IMR-90 (cell line): ENCODE measurements at regions not wholly inside any gene's neighbourhood (a gene's known extent, or its start where the extent isn't known, plus 50 kb on each side); places are given as distances from the start of the nearest gene placed in this dataset.

Experiments used
- ATAC-seq: fragments of 200-7000 bp; cut with Tn5 transposase; 2 replicates; pipeline ENCODE4 v1.9.1; 2020; ENCODE audit warnings: low read depth, mild to moderate bottlenecking, moderate library complexity
- BruUV-seq: library from RNA; stranded (reverse); fragments of 400-500 nt; replicated peaks from 2 replicates; lab custom pipeline; 2021; lab: Mats Ljungman, UMichigan
- CTCF ChIA-PET: fragments of 300-600 bp; formaldehyde crosslinking; extraction: SDS; loops from one replicate; lab custom pipeline; 2021; ENCODE audit warnings: antibody characterized with exemption; lab: Yijun Ruan, JAX
- POLR2A ChIA-PET: fragments of 300-600 bp; sonication (Branson Sonifier 250); formaldehyde crosslinking; loops from one replicate; lab custom pipeline; 2022; ENCODE audit warnings: antibody characterized with exemption; ENCODE audit not compliant: unreplicated experiment; lab: Charles Lee
- DNase-seq: peaks from one replicate; pipeline ENCODE4 v3.0.0; 2013
- H2AFZ ChIP-seq: replicated peaks from 2 replicates; pipeline ENCODE3; 2013; ENCODE audit warnings: low read length, mild to moderate bottlenecking; ENCODE audit not compliant: poor library complexity
- H2AK5ac ChIP-seq: 2 replicates; pipeline ENCODE4 v1.6.1; 2013; ENCODE audit warnings: low read depth, low read length, inconsistent platforms
- H2AK9ac ChIP-seq: replicated peaks from 2 replicates; pipeline ENCODE3; 2013; ENCODE audit warnings: mild to moderate bottlenecking, low read depth, low read length, moderate library complexity; ENCODE audit not compliant: poor library complexity
- H2BK120ac ChIP-seq: 2 replicates; pipeline ENCODE4 v1.6.1; 2013; ENCODE audit warnings: low read depth, low read length, inconsistent platforms
- H2BK15ac ChIP-seq: 3 replicates; pipeline ENCODE4 v1.6.1; 2013; ENCODE audit warnings: low read depth, low read length, inconsistent platforms
- H2BK20ac ChIP-seq: 2 replicates; pipeline ENCODE4 v1.6.1; 2013; ENCODE audit warnings: low read depth, mild to moderate bottlenecking, inconsistent platforms, low read length, moderate library complexity
- H2BK5ac ChIP-seq: 2 replicates; pipeline ENCODE4 v1.6.1; 2013; ENCODE audit warnings: mild to moderate bottlenecking, low read depth, low read length, inconsistent platforms; ENCODE audit not compliant: poor library complexity, severe bottlenecking
- H3K14ac ChIP-seq: replicated peaks from 2 replicates; pipeline ENCODE4 v1.6.1; 2013; ENCODE audit warnings: low read depth, low read length, inconsistent platforms
- H3K18ac ChIP-seq: 2 replicates; pipeline ENCODE4 v1.6.1; 2013; ENCODE audit warnings: low read depth, low read length, control low read depth
- H3K23ac ChIP-seq: 2 replicates; pipeline ENCODE4 v1.6.1; 2013; ENCODE audit warnings: low read depth, low read length, inconsistent platforms
- H3K27ac ChIP-seq: 2 replicates; pipeline ENCODE4 v1.5.1; 2013; ENCODE audit warnings: mild to moderate bottlenecking, control low read depth, low read length; ENCODE audit not compliant: insufficient read depth
- H3K27me3 ChIP-seq: 2 replicates; pipeline ENCODE4 v1.6.1; 2013; ENCODE audit warnings: low read length; ENCODE audit not compliant: control insufficient read depth, insufficient read depth
- H3K36me3 ChIP-seq: 2 replicates; pipeline ENCODE4 v1.6.1; 2013; ENCODE audit warnings: low read length, mixed read lengths; ENCODE audit not compliant: control insufficient read depth, insufficient read depth
- H3K4ac ChIP-seq: 2 replicates; pipeline ENCODE4 v1.6.1; 2013; ENCODE audit warnings: low read depth, low read length, inconsistent platforms
- H3K4me1 ChIP-seq: 2 replicates; pipeline ENCODE4 v1.6.1; 2013; ENCODE audit warnings: low read length, mixed read lengths; ENCODE audit not compliant: control insufficient read depth, insufficient read depth
- H3K4me2 ChIP-seq: 2 replicates; pipeline ENCODE4 v1.6.1; 2013; ENCODE audit warnings: low read depth, mild to moderate bottlenecking, control low read depth, low read length, moderate library complexity
- H3K4me3 ChIP-seq: 2 replicates; pipeline ENCODE4 v1.5.1; 2013; ENCODE audit warnings: low read depth, mild to moderate bottlenecking, control low read depth, low read length, moderate library complexity; ENCODE audit not compliant: insufficient read depth
- H3K56ac ChIP-seq: 2 replicates; pipeline ENCODE4 v1.6.1; 2013; ENCODE audit warnings: low read length, inconsistent platforms; ENCODE audit not compliant: insufficient read depth; ENCODE audit errors: extremely low read depth
- H3K79me1 ChIP-seq, 2 experiments: 2 replicates each; pipeline ENCODE4 v1.6.1; 2013; ENCODE audit warnings: low read length in 2 of 2, inconsistent platforms in 1 of 2, low read depth in 1 of 2
- H3K9ac ChIP-seq: 2 replicates; pipeline ENCODE4 v1.6.1; 2013; ENCODE audit warnings: low read depth, low read length, control low read depth
- H3K9me1 ChIP-seq: 2 replicates; pipeline ENCODE4 v1.6.1; 2013; ENCODE audit warnings: low read length, inconsistent platforms; ENCODE audit not compliant: insufficient read depth
- H3K9me3 ChIP-seq: 2 replicates; pipeline ENCODE4 v1.6.1; 2013; ENCODE audit warnings: low read length; ENCODE audit not compliant: control insufficient read depth, insufficient read depth
- H4K20me1 ChIP-seq: 2 replicates; pipeline ENCODE4 v1.6.1; 2013; ENCODE audit warnings: low read length, inconsistent platforms; ENCODE audit not compliant: insufficient read depth
- H4K5ac ChIP-seq: 2 replicates; pipeline ENCODE4 v1.6.1; 2013; ENCODE audit warnings: mild to moderate bottlenecking, low read depth, low read length, control low read depth
- H4K8ac ChIP-seq, 2 experiments: 2 replicates each; pipeline ENCODE4 v1.6.1; 2013; ENCODE audit warnings: low read depth in 2 of 2, low read length in 2 of 2, control low read depth in 1 of 2, inconsistent platforms in 1 of 2
- H4K91ac ChIP-seq: 2 replicates; pipeline ENCODE4 v1.6.1; 2013; ENCODE audit warnings: low read depth, low read length, inconsistent platforms; ENCODE audit not compliant: insufficient read depth
- BHLHE40 ChIP-seq: fragments of 150-350 bp; IDR thresholded peaks from 2 replicates; pipeline ENCODE4 v1.6.1; 2016; ENCODE audit warnings: mild to moderate bottlenecking, low read depth, low read length
- CEBPB ChIP-seq: IDR thresholded peaks from 2 replicates; pipeline ENCODE4 v1.6.1; 2012; ENCODE audit warnings: low read depth, low read length, improper control_type of control experiment
- CHD1 ChIP-seq: IDR thresholded peaks from 2 replicates; pipeline ENCODE4 v1.6.1; 2012; ENCODE audit warnings: low read depth, low read length, improper control_type of control experiment
- FOS ChIP-seq: fragments of 150-350 bp; IDR thresholded peaks from 2 replicates; pipeline ENCODE4 v1.6.1; 2016; ENCODE audit warnings: low read depth, low read length
- MAFK ChIP-seq: IDR thresholded peaks from 2 replicates; pipeline ENCODE4 v1.6.1; 2012; ENCODE audit warnings: low read depth, low read length, improper control_type of control experiment
- MAZ ChIP-seq: IDR thresholded peaks from 2 replicates; pipeline ENCODE4 v1.6.1; 2012; ENCODE audit warnings: low read depth, mild to moderate bottlenecking, low read length, improper control_type of control experiment, moderate library complexity, borderline replicate concordance
- MXI1 ChIP-seq: IDR thresholded peaks from 2 replicates; pipeline ENCODE4 v1.6.1; 2012; ENCODE audit warnings: low read depth, mild to moderate bottlenecking, low read length, moderate library complexity, borderline replicate concordance
- NFE2L2 ChIP-seq: fragments of 150-350 bp; IDR thresholded peaks from 2 replicates; pipeline ENCODE4 v1.6.1; 2016; ENCODE audit warnings: low read depth, mild to moderate bottlenecking, low read length
- POLR2A ChIP-seq: IDR thresholded peaks from 2 replicates; pipeline ENCODE4 v1.6.1; 2012; ENCODE audit warnings: mild to moderate bottlenecking, low read depth, low read length
- RAD21 ChIP-seq: IDR thresholded peaks from 2 replicates; pipeline ENCODE4 v1.6.1; 2012; ENCODE audit warnings: low read length, improper control_type of control experiment
- RCOR1 ChIP-seq: IDR thresholded peaks from 2 replicates; pipeline ENCODE4 v1.6.1; 2012; ENCODE audit warnings: mild to moderate bottlenecking, low read length, improper control_type of control experiment; ENCODE audit not compliant: insufficient replicate concordance
- RFX5 ChIP-seq: IDR thresholded peaks from 2 replicates; pipeline ENCODE4 v1.8.0; 2012; ENCODE audit warnings: low read depth, mild to moderate bottlenecking, low read length, moderate library complexity
- SMC3 ChIP-seq: fragments of 150-350 bp; IDR thresholded peaks from 2 replicates; pipeline ENCODE4 v1.6.1; 2016; ENCODE audit warnings: low read depth, mild to moderate bottlenecking, antibody characterized with exemption, low read length, moderate library complexity
- WGBS, 2 experiments: methylation state at CpG; one replicate each; pipeline versions ENCODE4 v1.1.5 to v1.1.7; 2013; ENCODE audit warnings: missing lambda C conversion rate in 2 of 2; ENCODE audit not compliant: insufficient read length in 1 of 2; ENCODE audit errors: extremely low coverage in 2 of 2; 5-methylcytosine and 5-hydroxymethylcytosine counted together
- dilution Hi-C: fragments of 300-500 bp; cut with HindIII; formaldehyde crosslinking; loops from one replicate; pipeline ENCODE4 v1.14.3; 2018; ENCODE audit warnings: low sequenced_read_pairs; ENCODE audit not compliant: unreplicated experiment
- in situ Hi-C: fragments of 300-500 bp; cut with MboI; formaldehyde crosslinking; loops from 3 replicates; pipeline ENCODE4 v1.14.3; 2019; ENCODE audit warnings: low sequenced_read_pairs, inconsistent platforms, mixed read lengths
- intact Hi-C: fragments of 100-400 bp; cut with micrococcal nuclease; formaldehyde crosslinking; loops from 2 replicates; pipeline ENCODE4 v1.10.0; 2022
- TF ChIP-seq, protein P1 (sequence below): conservative IDR thresholded peaks from 2 replicates; pipeline ENCODE4 v1.5.1; 2012; ENCODE audit warnings: mild to moderate bottlenecking, low read depth, low read length, improper control_type of control experiment
- TF ChIP-seq, protein P2 (sequence below): fragments of 150-350 bp; IDR thresholded peaks from 2 replicates; pipeline ENCODE4 v1.6.1; 2017; ENCODE audit warnings: mild to moderate bottlenecking, antibody characterized with exemption, low read length, low read depth
- TF ChIP-seq, protein P3 (sequence below): fragments of 150-350 bp; IDR thresholded peaks from 2 replicates; pipeline ENCODE4 v1.6.1; 2016; ENCODE audit warnings: low read depth, mild to moderate bottlenecking, low read length, moderate library complexity, borderline replicate concordance

DNA sequence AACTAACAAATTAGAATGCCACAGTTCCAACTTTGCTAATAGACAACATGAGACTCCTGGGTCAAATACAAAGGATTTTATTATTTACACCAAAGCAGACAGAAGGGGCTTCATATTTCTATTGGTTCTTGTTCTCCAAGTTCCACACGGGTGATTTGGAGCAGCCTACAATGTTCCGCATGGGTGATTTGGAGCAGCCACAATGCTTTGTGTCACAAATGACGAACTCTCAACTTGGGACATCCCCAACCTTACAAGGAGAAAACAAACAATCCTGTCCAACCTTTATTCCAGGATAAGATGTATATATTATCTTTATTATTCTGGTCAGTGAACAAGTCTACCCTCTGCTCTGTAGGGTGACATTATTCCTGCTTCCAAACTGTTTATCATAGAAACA lies 694.3 kb upstream of the MGAT4C start:
- H2AK9ac ChIP-seq, result no peak overlapping the region
- no TSS peak for BruUV-seq
- H3K14ac ChIP-seq, result no peak overlapping the region
- ATAC-seq (no peak), DNase-seq (no peak)
- H2BK15ac ChIP-seq, result no peak overlapping the region
- H3K4me3 ChIP-seq, result no peak overlapping the region
- H3K9me1 ChIP-seq, result no peaks in the 10 kb centered on the region
- H3K9me3 ChIP-seq, result no peaks in the 10 kb centered on the region
- CTCF ChIA-PET, result no interaction called here
- no peak overlapping the region for H3K27ac ChIP-seq
- TF ChIP-seq MAZ, result no peak
- TF ChIP-seq BHLHE40, result no peak
- TF ChIP-seq RAD21, result no peak
- TF ChIP-seq FOS, result no peak
- no peak for TF ChIP-seq NFE2L2
- no peak for TF ChIP-seq CHD1
- no peak for TF ChIP-seq MXI1
- TF ChIP-seq, protein P1, sequence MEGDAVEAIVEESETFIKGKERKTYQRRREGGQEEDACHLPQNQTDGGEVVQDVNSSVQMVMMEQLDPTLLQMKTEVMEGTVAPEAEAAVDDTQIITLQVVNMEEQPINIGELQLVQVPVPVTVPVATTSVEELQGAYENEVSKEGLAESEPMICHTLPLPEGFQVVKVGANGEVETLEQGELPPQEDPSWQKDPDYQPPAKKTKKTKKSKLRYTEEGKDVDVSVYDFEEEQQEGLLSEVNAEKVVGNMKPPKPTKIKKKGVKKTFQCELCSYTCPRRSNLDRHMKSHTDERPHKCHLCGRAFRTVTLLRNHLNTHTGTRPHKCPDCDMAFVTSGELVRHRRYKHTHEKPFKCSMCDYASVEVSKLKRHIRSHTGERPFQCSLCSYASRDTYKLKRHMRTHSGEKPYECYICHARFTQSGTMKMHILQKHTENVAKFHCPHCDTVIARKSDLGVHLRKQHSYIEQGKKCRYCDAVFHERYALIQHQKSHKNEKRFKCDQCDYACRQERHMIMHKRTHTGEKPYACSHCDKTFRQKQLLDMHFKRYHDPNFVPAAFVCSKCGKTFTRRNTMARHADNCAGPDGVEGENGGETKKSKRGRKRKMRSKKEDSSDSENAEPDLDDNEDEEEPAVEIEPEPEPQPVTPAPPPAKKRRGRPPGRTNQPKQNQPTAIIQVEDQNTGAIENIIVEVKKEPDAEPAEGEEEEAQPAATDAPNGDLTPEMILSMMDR, result no peak
- TF ChIP-seq, protein P2, sequence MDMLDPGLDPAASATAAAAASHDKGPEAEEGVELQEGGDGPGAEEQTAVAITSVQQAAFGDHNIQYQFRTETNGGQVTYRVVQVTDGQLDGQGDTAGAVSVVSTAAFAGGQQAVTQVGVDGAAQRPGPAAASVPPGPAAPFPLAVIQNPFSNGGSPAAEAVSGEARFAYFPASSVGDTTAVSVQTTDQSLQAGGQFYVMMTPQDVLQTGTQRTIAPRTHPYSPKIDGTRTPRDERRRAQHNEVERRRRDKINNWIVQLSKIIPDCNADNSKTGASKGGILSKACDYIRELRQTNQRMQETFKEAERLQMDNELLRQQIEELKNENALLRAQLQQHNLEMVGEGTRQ, result no peak
- TF ChIP-seq CEBPB, result no peak
- TF ChIP-seq POLR2A, result no peak
- TF ChIP-seq, protein P3, sequence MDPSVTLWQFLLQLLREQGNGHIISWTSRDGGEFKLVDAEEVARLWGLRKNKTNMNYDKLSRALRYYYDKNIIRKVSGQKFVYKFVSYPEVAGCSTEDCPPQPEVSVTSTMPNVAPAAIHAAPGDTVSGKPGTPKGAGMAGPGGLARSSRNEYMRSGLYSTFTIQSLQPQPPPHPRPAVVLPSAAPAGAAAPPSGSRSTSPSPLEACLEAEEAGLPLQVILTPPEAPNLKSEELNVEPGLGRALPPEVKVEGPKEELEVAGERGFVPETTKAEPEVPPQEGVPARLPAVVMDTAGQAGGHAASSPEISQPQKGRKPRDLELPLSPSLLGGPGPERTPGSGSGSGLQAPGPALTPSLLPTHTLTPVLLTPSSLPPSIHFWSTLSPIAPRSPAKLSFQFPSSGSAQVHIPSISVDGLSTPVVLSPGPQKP, result no peak
- no peak for TF ChIP-seq RFX5
- no peak for TF ChIP-seq RCOR1
- no peak for TF ChIP-seq MAFK
- no peak for TF ChIP-seq SMC3
- H3K36me3 ChIP-seq, result no peaks in the 10 kb centered on the region
- intact Hi-C loops (no loop called here), dilution Hi-C loops (no loop called here), in situ Hi-C loops (loop anchor here (25.0 kb wide), 1 partner anchor 912 kb away; no protein-coding TSS in a partner anchor)
- no peaks in the 10 kb centered on the region for H3K27me3 ChIP-seq
- no peak overlapping the region for H3K4ac ChIP-seq
- no peak overlapping the region for H2BK20ac ChIP-seq
- H2AK5ac ChIP-seq, result no peak overlapping the region
- no peak overlapping the region for H3K9ac ChIP-seq
- no peak overlapping the region for H3K18ac ChIP-seq
- H3K4me1 ChIP-seq, result no peaks in the 10 kb centered on the region
- no CpG with 5 or more reads among the region's 3 CpGs for WGBS, 2 experiments
- no peak overlapping the region for H2BK120ac ChIP-seq
- H3K23ac ChIP-seq, result no peak overlapping the region
- H2BK5ac ChIP-seq, result no peak overlapping the region
- H3K79me1 ChIP-seq, result no peaks in the 10 kb centered on the region
- POLR2A ChIA-PET, result no interaction called here
- H2AFZ ChIP-seq, result no peak overlapping the region
- no peak overlapping the region for H3K4me2 ChIP-seq
- no peak overlapping the region for H4K8ac ChIP-seq
- no peak overlapping the region for H4K91ac ChIP-seq
- H4K20me1 ChIP-seq, result no peaks in the 10 kb centered on the region
- H4K5ac ChIP-seq, result no peak overlapping the region
- H3K56ac ChIP-seq, result no peak overlapping the region
